Esophagus squamous epithelium (tissue), 4 donors: ENCODE measurements at regions not wholly inside any gene's neighbourhood (a gene's known extent, or its start where the extent isn't known, plus 50 kb on each side); places are given as distances from the start of the nearest gene placed in this dataset.

Experiments used
- POLR2A ChIP-seq, 4 donors: fragments of 450-650 bp; IDR thresholded peaks; one replicate each; pipeline ENCODE4 v1.6.1; 2017; ENCODE audit warnings: antibody characterized with exemption in 4 of 4, mild to moderate bottlenecking in 4 of 4, moderate library complexity in 3 of 4
- TF ChIP-seq, protein P1 (sequence below), 6 experiments: fragments of 450-650 bp in 4 of 6; fragments of 200-600 bp in 2 of 6; sonication (generic) in 2 of 6; IDR thresholded peaks; one replicate each; pipeline ENCODE4 v1.5.1; 2016 to 2019; ENCODE audit warnings: antibody characterized with exemption in 6 of 6, mild to moderate bottlenecking in 4 of 6, moderate library complexity in 4 of 6

DNA sequence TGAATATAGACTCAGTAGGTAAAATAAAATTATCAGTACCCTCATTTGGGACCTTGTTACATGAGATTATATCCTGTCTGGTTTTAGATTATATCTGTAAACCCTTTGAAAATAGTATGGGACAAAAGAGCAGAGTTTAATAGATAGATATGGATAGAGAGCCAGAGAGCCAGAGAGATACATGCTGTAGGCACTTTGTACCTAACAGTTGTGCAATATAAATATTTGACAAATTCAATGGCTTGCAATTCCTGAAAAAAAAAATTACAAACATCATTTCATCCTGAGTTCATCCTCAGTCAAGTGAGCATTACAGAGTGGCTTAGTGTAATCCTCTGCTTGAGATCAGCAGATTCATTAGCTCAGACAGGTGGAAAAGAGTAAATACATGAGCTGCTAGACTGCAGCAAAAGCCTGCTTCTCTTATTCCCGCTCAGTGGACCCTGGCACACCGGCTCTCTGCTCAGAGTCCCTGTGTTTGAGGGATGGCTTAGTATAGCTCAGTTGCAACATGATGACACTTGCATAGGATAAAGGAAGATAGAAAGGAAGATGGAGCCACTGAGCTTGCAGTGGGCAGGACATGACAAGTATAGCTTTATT lies 931.6 kb upstream of the GOT2 start:
- TF ChIP-seq, protein P1, sequence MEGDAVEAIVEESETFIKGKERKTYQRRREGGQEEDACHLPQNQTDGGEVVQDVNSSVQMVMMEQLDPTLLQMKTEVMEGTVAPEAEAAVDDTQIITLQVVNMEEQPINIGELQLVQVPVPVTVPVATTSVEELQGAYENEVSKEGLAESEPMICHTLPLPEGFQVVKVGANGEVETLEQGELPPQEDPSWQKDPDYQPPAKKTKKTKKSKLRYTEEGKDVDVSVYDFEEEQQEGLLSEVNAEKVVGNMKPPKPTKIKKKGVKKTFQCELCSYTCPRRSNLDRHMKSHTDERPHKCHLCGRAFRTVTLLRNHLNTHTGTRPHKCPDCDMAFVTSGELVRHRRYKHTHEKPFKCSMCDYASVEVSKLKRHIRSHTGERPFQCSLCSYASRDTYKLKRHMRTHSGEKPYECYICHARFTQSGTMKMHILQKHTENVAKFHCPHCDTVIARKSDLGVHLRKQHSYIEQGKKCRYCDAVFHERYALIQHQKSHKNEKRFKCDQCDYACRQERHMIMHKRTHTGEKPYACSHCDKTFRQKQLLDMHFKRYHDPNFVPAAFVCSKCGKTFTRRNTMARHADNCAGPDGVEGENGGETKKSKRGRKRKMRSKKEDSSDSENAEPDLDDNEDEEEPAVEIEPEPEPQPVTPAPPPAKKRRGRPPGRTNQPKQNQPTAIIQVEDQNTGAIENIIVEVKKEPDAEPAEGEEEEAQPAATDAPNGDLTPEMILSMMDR (IDR thresholded peaks at IDR 0.05): no peak
- no peak for TF ChIP-seq POLR2A (IDR thresholded peaks at IDR 0.05)
